DMS 273 treated with DMSO at 0.1 percent for 48 hours (cell line): ENCODE measurements at regions not wholly inside any gene's neighbourhood (a gene's known extent, or its start where the extent isn't known, plus 50 kb on each side); places are given as distances from the start of the nearest gene placed in this dataset.

ENCODE experiments used
- DNase-seq: peaks from one replicate; lab custom pipeline; 2025; lab: John Stamatoyannopoulos, UW

- DNase-seq, result no peak
Observed at GRCh38 chr6:67663105-67663895, 971.8 kb upstream of the ADGRB3 start.

GRCh38 chr6:67653561-67653960, 981.5 kb upstream of the ADGRB3 start:
- DNase-seq, result no peak

- no peak for DNase-seq
Observed at GRCh38 chr6:67646550-67646949, 988.5 kb upstream of the ADGRB3 start.

GRCh38 chr6:67643281-67643680, 991.8 kb upstream of the ADGRB3 start:
- DNase-seq, result no peak

- no peak for DNase-seq
Observed at GRCh38 chr6:67642582-67642981, 992.5 kb upstream of the ADGRB3 start.

- no peak for DNase-seq
Observed at GRCh38 chr6:67640484-67640883, 994.6 kb upstream of the ADGRB3 start.

- DNase-seq, result no peak
Observed at GRCh38 chr6:67639161-67639560, 995.9 kb upstream of the ADGRB3 start.

- no peak for DNase-seq
Observed at GRCh38 chr6:67634199-67634598, 1000.9 kb upstream of the ADGRB3 start.

GRCh38 chr6:67633058-67633457, 1002.0 kb upstream of the ADGRB3 start:
- no peak for DNase-seq

- no peak for DNase-seq
Observed at GRCh38 chr6:67630146-67630545, 1004.9 kb upstream of the ADGRB3 start.

- DNase-seq, result no peak
Observed at GRCh38 chr6:67629258-67629657, 1005.8 kb upstream of the ADGRB3 start.

- no peak for DNase-seq
Observed at GRCh38 chr6:67615796-67616195, 1019.3 kb upstream of the ADGRB3 start.

- DNase-seq, result no peak
Observed at GRCh38 chr6:67608099-67608749, 1026.9 kb upstream of the ADGRB3 start.

- DNase-seq, result no peak
Observed at GRCh38 chr6:67606906-67607828, 1027.9 kb upstream of the ADGRB3 start.

- DNase-seq, result no peak
Observed at GRCh38 chr6:67594366-67594765, 1040.7 kb upstream of the ADGRB3 start.

GRCh38 chr6:67593247-67593646, 1041.8 kb upstream of the ADGRB3 start:
- DNase-seq, result no peak

- DNase-seq, result no peak
Observed at GRCh38 chr6:67591910-67592309, 1043.2 kb upstream of the ADGRB3 start.

- no peak for DNase-seq
Observed at GRCh38 chr6:67567842-67568241, 1067.2 kb upstream of the ADGRB3 start.

- no peak for DNase-seq
Observed at GRCh38 chr6:67563671-67564070, 1071.4 kb upstream of the ADGRB3 start.

GRCh38 chr6:67560068-67560467, 1075.0 kb upstream of the ADGRB3 start:
- DNase-seq, result no peak

GRCh38 chr6:67558985-67559384, 1076.1 kb upstream of the ADGRB3 start:
- DNase-seq, result no peak

GRCh38 chr6:67544851-67545452, 1090.1 kb upstream of the ADGRB3 start:
- no peak for DNase-seq
